Loucy (cell line): ENCODE measurements at regions not wholly inside any gene's neighbourhood (a gene's known extent, or its start where the extent isn't known, plus 50 kb on each side); places are given as distances from the start of the nearest gene placed in this dataset.

ENCODE experiments used
- CTCF ChIP-seq: fragments of 200-600 bp; sonication (generic); conservative IDR thresholded peaks from 2 replicates; pipeline ENCODE4 v1.5.1; 2014; ENCODE audit warnings: mild to moderate bottlenecking, antibody characterized with exemption, low read length
- EZH2phosphoT487 ChIP-seq: fragments of 200-600 bp; IDR thresholded peaks from 2 replicates; pipeline ENCODE4 v1.6.1; 2018; ENCODE audit warnings: antibody characterized with exemption, mild to moderate bottlenecking, moderate library complexity, borderline replicate concordance

- TF ChIP-seq CTCF (no peak), EZH2phosphoT487 (no peak)
Observed at GRCh38 chr6:95846652-95847051, 169.1 kb upstream of the FUT9 start.
